SK-N-SH (cell line): ENCODE measurements at regions not wholly inside any gene's neighbourhood (a gene's known extent, or its start where the extent isn't known, plus 50 kb on each side); places are given as distances from the start of the nearest gene placed in this dataset.

ENCODE experiments used
- EP300 ChIP-seq, 2 experiments: IDR thresholded peaks; 2 replicates each; pipeline versions ENCODE4 v1.4.0 to v1.6.1; 2012; ENCODE audit warnings: borderline replicate concordance in 1 of 2, low read depth in 1 of 2, low read length in 1 of 2
- FOXJ3 ChIP-seq: sonication (generic); formaldehyde crosslinking; IDR thresholded peaks from 2 replicates; pipeline ENCODE4 v1.5.1; 2020; ENCODE audit warnings: mild to moderate bottlenecking, missing genetic modification reagents
- GABPA ChIP-seq: IDR thresholded peaks from 2 replicates; pipeline ENCODE4 v1.4.0; 2012; ENCODE audit warnings: low read depth, mild to moderate bottlenecking
- IRF3 ChIP-seq: fragments of 150-350 bp; IDR thresholded peaks from 2 replicates; pipeline ENCODE4 v1.6.1; 2016; ENCODE audit warnings: mild to moderate bottlenecking, low read depth, low read length
- JUND ChIP-seq: IDR thresholded peaks from 2 replicates; pipeline ENCODE4 v1.4.0; 2012
- MXI1 ChIP-seq: IDR thresholded peaks from 2 replicates; pipeline ENCODE4 v1.6.1; 2012; ENCODE audit warnings: mild to moderate bottlenecking, low read depth, low read length, improper control_type of control experiment
- POLR2AphosphoS5 ChIP-seq: IDR thresholded peaks from 2 replicates; pipeline ENCODE4 v1.6.1; 2012; ENCODE audit warnings: low read depth, low read length
- SIN3A ChIP-seq: IDR thresholded peaks from 2 replicates; pipeline ENCODE4 v1.6.1; 2012; ENCODE audit warnings: low read depth, mild to moderate bottlenecking, low read length, moderate library complexity, borderline replicate concordance
- TAF1 ChIP-seq: IDR thresholded peaks from 2 replicates; pipeline ENCODE4 v1.6.1; 2012; ENCODE audit warnings: low read depth, mild to moderate bottlenecking, low read length, moderate library complexity, borderline replicate concordance
- TF ChIP-seq, protein P1 (sequence below): fragments of 200-600 bp; sonication (generic); IDR thresholded peaks from 2 replicates; pipeline ENCODE4 v1.6.1; 2017; ENCODE audit warnings: antibody characterized with exemption, mild to moderate bottlenecking, moderate library complexity
- TF ChIP-seq, protein P2 (sequence below): IDR thresholded peaks from 2 replicates; pipeline ENCODE4 v1.4.0; 2012; ENCODE audit warnings: low read depth

- TF ChIP-seq, protein P1, sequence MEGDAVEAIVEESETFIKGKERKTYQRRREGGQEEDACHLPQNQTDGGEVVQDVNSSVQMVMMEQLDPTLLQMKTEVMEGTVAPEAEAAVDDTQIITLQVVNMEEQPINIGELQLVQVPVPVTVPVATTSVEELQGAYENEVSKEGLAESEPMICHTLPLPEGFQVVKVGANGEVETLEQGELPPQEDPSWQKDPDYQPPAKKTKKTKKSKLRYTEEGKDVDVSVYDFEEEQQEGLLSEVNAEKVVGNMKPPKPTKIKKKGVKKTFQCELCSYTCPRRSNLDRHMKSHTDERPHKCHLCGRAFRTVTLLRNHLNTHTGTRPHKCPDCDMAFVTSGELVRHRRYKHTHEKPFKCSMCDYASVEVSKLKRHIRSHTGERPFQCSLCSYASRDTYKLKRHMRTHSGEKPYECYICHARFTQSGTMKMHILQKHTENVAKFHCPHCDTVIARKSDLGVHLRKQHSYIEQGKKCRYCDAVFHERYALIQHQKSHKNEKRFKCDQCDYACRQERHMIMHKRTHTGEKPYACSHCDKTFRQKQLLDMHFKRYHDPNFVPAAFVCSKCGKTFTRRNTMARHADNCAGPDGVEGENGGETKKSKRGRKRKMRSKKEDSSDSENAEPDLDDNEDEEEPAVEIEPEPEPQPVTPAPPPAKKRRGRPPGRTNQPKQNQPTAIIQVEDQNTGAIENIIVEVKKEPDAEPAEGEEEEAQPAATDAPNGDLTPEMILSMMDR, result no peak
- TF ChIP-seq, protein P2, sequence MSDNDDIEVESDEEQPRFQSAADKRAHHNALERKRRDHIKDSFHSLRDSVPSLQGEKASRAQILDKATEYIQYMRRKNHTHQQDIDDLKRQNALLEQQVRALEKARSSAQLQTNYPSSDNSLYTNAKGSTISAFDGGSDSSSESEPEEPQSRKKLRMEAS, result no peak
- TF ChIP-seq TAF1 (no peak), MXI1 (no peak), FOXJ3 (CRISPR knock-in tag) (no peak), GABPA (no peak), EP300 (IDR thresholded peaks at IDR 0.05; ENCODE audit: borderline replicate concordance in 1 of 2, low read depth in 1 of 2, low read length in 1 of 2) (no peak), POLR2AphosphoS5 (no peak), SIN3A (no peak), IRF3 (no peak), JUND (no peak)
These were observed 247.3 kb upstream of the IGF1R start for GRCh38 chr15:98401029-98401428.
